ENCODE measurements at regions not wholly inside any gene's neighbourhood (a gene's known extent, or its start where the extent isn't known, plus 50 kb on each side); places are given as distances from the start of the nearest gene placed in this dataset.

DNA sequence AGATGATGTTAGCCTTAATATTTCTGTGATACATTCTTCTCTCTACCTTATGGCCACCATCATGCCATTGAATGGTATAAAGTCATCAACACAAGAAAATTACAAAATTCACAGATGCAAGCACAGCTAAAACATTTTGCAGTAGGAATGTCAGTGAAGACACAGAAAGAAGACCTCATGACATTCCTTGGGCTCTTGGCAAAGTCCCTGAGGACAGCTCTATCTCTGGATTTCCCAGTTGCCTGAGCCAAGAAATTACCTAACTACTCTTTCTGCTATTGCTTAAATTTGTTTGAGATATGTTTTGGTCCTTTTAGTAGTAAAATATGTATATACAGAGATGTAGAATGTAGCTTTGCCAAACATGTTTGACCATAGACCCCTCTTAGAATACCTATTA, 201.0 kb upstream of the STXBP5 start (continued):
- TF ChIP-seq RELA (CRISPR knock-in tag; IDR thresholded peaks at IDR 0.05; ENCODE audit: borderline replicate concordance) (no peak), NR1H2 (CRISPR knock-in tag; IDR thresholded peaks at IDR 0.05) (no peak), SOX15 (CRISPR knock-in tag; IDR thresholded peaks at IDR 0.05) (no peak)
- TF ChIP-seq, protein P1, sequence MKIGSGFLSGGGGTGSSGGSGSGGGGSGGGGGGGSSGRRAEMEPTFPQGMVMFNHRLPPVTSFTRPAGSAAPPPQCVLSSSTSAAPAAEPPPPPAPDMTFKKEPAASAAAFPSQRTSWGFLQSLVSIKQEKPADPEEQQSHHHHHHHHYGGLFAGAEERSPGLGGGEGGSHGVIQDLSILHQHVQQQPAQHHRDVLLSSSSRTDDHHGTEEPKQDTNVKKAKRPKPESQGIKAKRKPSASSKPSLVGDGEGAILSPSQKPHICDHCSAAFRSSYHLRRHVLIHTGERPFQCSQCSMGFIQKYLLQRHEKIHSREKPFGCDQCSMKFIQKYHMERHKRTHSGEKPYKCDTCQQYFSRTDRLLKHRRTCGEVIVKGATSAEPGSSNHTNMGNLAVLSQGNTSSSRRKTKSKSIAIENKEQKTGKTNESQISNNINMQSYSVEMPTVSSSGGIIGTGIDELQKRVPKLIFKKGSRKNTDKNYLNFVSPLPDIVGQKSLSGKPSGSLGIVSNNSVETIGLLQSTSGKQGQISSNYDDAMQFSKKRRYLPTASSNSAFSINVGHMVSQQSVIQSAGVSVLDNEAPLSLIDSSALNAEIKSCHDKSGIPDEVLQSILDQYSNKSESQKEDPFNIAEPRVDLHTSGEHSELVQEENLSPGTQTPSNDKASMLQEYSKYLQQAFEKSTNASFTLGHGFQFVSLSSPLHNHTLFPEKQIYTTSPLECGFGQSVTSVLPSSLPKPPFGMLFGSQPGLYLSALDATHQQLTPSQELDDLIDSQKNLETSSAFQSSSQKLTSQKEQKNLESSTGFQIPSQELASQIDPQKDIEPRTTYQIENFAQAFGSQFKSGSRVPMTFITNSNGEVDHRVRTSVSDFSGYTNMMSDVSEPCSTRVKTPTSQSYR (CRISPR knock-in tag; IDR thresholded peaks at IDR 0.05), result no peak

DNA sequence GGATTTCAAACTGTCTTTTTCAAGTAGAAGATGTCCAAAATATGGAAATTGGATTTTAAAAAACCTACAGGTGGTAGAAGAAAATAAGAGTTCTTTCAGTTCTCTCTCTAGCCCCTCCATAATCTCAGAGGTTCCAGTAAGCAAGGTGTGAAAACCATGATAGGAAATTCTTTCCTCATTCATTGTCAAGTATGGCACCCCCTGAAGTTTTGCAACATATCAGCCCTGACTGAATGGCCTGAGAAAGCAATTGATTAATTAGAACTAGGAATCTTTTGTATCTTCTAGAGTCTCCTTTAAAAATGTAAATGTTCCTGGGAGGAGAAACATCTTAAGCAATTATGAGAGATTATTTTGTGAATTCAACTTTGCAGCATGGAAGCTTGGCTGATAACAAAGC, 198.7 kb upstream of the STXBP5 start:
- H3K4me1 Mint-ChIP-seq, result peaks cover 15% of the 10 kb centered on the region
- H3K4me3 Mint-ChIP-seq, result no peak overlapping the region
- CTCF ChIA-PET, result no interaction called here
- no peak overlapping the region for H3K27ac Mint-ChIP-seq
- POLR2A ChIA-PET, result no interaction called here
- peaks cover 11% of the 10 kb centered on the region for H3K36me3 Mint-ChIP-seq
- peak; percentile 30 for DNase-seq (ENCODE audit: low spot score)
- TF ChIP-seq GTF2I (CRISPR knock-in tag; conservative IDR thresholded peaks at IDR 0.05), result no peak
- TF ChIP-seq, protein P2, sequence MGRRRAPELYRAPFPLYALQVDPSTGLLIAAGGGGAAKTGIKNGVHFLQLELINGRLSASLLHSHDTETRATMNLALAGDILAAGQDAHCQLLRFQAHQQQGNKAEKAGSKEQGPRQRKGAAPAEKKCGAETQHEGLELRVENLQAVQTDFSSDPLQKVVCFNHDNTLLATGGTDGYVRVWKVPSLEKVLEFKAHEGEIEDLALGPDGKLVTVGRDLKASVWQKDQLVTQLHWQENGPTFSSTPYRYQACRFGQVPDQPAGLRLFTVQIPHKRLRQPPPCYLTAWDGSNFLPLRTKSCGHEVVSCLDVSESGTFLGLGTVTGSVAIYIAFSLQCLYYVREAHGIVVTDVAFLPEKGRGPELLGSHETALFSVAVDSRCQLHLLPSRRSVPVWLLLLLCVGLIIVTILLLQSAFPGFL (CRISPR knock-in tag; IDR thresholded peaks at IDR 0.05; ENCODE audit: borderline replicate concordance), result no peak
- no peak for TF ChIP-seq ZNF317 (CRISPR knock-in tag; IDR thresholded peaks at IDR 0.05; ENCODE audit: borderline replicate concordance, low read depth)
- TF ChIP-seq, protein P3, sequence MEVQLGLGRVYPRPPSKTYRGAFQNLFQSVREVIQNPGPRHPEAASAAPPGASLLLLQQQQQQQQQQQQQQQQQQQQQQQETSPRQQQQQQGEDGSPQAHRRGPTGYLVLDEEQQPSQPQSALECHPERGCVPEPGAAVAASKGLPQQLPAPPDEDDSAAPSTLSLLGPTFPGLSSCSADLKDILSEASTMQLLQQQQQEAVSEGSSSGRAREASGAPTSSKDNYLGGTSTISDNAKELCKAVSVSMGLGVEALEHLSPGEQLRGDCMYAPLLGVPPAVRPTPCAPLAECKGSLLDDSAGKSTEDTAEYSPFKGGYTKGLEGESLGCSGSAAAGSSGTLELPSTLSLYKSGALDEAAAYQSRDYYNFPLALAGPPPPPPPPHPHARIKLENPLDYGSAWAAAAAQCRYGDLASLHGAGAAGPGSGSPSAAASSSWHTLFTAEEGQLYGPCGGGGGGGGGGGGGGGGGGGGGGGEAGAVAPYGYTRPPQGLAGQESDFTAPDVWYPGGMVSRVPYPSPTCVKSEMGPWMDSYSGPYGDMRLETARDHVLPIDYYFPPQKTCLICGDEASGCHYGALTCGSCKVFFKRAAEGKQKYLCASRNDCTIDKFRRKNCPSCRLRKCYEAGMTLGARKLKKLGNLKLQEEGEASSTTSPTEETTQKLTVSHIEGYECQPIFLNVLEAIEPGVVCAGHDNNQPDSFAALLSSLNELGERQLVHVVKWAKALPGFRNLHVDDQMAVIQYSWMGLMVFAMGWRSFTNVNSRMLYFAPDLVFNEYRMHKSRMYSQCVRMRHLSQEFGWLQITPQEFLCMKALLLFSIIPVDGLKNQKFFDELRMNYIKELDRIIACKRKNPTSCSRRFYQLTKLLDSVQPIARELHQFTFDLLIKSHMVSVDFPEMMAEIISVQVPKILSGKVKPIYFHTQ (CRISPR knock-in tag; IDR thresholded peaks at IDR 0.05), result no peak
- no peak for TF ChIP-seq ATF1 (CRISPR knock-in tag; IDR thresholded peaks at IDR 0.05)
- TF ChIP-seq, protein P4, sequence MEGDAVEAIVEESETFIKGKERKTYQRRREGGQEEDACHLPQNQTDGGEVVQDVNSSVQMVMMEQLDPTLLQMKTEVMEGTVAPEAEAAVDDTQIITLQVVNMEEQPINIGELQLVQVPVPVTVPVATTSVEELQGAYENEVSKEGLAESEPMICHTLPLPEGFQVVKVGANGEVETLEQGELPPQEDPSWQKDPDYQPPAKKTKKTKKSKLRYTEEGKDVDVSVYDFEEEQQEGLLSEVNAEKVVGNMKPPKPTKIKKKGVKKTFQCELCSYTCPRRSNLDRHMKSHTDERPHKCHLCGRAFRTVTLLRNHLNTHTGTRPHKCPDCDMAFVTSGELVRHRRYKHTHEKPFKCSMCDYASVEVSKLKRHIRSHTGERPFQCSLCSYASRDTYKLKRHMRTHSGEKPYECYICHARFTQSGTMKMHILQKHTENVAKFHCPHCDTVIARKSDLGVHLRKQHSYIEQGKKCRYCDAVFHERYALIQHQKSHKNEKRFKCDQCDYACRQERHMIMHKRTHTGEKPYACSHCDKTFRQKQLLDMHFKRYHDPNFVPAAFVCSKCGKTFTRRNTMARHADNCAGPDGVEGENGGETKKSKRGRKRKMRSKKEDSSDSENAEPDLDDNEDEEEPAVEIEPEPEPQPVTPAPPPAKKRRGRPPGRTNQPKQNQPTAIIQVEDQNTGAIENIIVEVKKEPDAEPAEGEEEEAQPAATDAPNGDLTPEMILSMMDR (IDR thresholded peaks at IDR 0.05), result peak; percentile 35; the same call in 1 of the 2 replicates
- TF ChIP-seq, protein P5, sequence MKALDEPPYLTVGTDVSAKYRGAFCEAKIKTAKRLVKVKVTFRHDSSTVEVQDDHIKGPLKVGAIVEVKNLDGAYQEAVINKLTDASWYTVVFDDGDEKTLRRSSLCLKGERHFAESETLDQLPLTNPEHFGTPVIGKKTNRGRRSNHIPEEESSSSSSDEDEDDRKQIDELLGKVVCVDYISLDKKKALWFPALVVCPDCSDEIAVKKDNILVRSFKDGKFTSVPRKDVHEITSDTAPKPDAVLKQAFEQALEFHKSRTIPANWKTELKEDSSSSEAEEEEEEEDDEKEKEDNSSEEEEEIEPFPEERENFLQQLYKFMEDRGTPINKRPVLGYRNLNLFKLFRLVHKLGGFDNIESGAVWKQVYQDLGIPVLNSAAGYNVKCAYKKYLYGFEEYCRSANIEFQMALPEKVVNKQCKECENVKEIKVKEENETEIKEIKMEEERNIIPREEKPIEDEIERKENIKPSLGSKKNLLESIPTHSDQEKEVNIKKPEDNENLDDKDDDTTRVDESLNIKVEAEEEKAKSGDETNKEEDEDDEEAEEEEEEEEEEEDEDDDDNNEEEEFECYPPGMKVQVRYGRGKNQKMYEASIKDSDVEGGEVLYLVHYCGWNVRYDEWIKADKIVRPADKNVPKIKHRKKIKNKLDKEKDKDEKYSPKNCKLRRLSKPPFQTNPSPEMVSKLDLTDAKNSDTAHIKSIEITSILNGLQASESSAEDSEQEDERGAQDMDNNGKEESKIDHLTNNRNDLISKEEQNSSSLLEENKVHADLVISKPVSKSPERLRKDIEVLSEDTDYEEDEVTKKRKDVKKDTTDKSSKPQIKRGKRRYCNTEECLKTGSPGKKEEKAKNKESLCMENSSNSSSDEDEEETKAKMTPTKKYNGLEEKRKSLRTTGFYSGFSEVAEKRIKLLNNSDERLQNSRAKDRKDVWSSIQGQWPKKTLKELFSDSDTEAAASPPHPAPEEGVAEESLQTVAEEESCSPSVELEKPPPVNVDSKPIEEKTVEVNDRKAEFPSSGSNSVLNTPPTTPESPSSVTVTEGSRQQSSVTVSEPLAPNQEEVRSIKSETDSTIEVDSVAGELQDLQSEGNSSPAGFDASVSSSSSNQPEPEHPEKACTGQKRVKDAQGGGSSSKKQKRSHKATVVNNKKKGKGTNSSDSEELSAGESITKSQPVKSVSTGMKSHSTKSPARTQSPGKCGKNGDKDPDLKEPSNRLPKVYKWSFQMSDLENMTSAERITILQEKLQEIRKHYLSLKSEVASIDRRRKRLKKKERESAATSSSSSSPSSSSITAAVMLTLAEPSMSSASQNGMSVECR (CRISPR knock-in tag; IDR thresholded peaks at IDR 0.05; ENCODE audit: borderline replicate concordance), result no peak
- no peaks in the 10 kb centered on the region for H3K27me3 Mint-ChIP-seq (ENCODE audit: low read depth)
- ATAC-seq, result peak; percentile 75
- peaks cover 16% of the 10 kb centered on the region for H3K9me3 Mint-ChIP-seq

All from WTC11 (cell line).